Suppressor macrophage (primary cell): ENCODE measurements at regions not wholly inside any gene's neighbourhood (a gene's known extent, or its start where the extent isn't known, plus 50 kb on each side); places are given as distances from the start of the nearest gene placed in this dataset.
"Not testable (repeated sequence)": the region's sequence is repeated elsewhere in the genome, so short reads cannot be mapped to it uniquely, and the experiment has no call there.

Source experiments
- DNase-seq, 4 experiments: peaks; one replicate each; pipeline ENCODE4 v3.0.0-alpha.2; 2020 to 2022

- no peak for DNase-seq
These were observed 1090.2 kb downstream of the NXPH1 start for GRCh38 chr7:9523579-9523978.

- DNase-seq = not testable (repeated sequence)
These were observed 1119.0 kb downstream of the NXPH1 start for GRCh38 chr7:9552431-9552830.

- DNase-seq = no peak
These were observed 1124.4 kb downstream of the NXPH1 start for GRCh38 chr7:9557853-9558252.

GRCh38 chr7:9575716-9576115 lies 1142.3 kb downstream of the NXPH1 start:
- DNase-seq = no peak

- no peak for DNase-seq
These were observed 1149.4 kb downstream of the NXPH1 start for GRCh38 chr7:9582824-9583223.

- DNase-seq = no peak
These were observed 1165.0 kb downstream of the NXPH1 start for GRCh38 chr7:9598411-9598810.

GRCh38 chr7:9600974-9601373 lies 1167.6 kb downstream of the NXPH1 start:
- DNase-seq = no peak

- DNase-seq = no peak
These were observed 1169.9 kb downstream of the NXPH1 start for GRCh38 chr7:9603291-9603690.

GRCh38 chr7:9608560-9608959 lies 1175.2 kb downstream of the NXPH1 start:
- no peak for DNase-seq

GRCh38 chr7:9620899-9621298 lies 1187.5 kb downstream of the NXPH1 start:
- DNase-seq = not testable (repeated sequence)

- not testable (repeated sequence) for DNase-seq
These were observed 1188.0 kb downstream of the NXPH1 start for GRCh38 chr7:9621306-9621902.

GRCh38 chr7:9621927-9622326 lies 1188.5 kb downstream of the NXPH1 start:
- DNase-seq = no peak

GRCh38 chr7:9625953-9626352 lies 1192.5 kb downstream of the NXPH1 start:
- no peak for DNase-seq

- DNase-seq = no peak
These were observed 1212.3 kb downstream of the NXPH1 start for GRCh38 chr7:9645756-9646155.

- DNase-seq = no peak
These were observed 1223.8 kb downstream of the NXPH1 start for GRCh38 chr7:9657257-9657656.

GRCh38 chr7:9671979-9672917 lies 1238.8 kb downstream of the NXPH1 start:
- DNase-seq = no peak

GRCh38 chr7:9680713-9681112 lies 1247.3 kb downstream of the NXPH1 start:
- DNase-seq = no peak

- no peak for DNase-seq
These were observed 1247.9 kb downstream of the NXPH1 start for GRCh38 chr7:9681284-9681683.

- no peak for DNase-seq
These were observed 1257.9 kb downstream of the NXPH1 start for GRCh38 chr7:9691286-9691685.

- no peak for DNase-seq
These were observed 1265.0 kb downstream of the NXPH1 start for GRCh38 chr7:9698375-9698774.

GRCh38 chr7:9709216-9709615 lies 1264.5 kb upstream of the PHF14 start:
- no peak for DNase-seq

- no peak for DNase-seq
These were observed 1262.3 kb upstream of the PHF14 start for GRCh38 chr7:9711259-9711918.

GRCh38 chr7:9718071-9718661 lies 1255.5 kb upstream of the PHF14 start:
- DNase-seq = no peak
